HG03558 (cell line): ENCODE measurements at regions not wholly inside any gene's neighbourhood (a gene's known extent, or its start where the extent isn't known, plus 50 kb on each side); places are given as distances from the start of the nearest gene placed in this dataset.
"Not testable (repeated sequence)": the region's sequence is repeated elsewhere in the genome, so short reads cannot be mapped to it uniquely, and the experiment has no call there.

ENCODE experiments used
- ATAC-seq: cut with Tn5 transposase; IDR thresholded peaks from one replicate; pipeline ENCODE4 v1.9.1; 2021; ENCODE audit warnings: moderate number of reproducible peaks; ENCODE audit not compliant: unreplicated experiment; ENCODE audit errors: extremely low read depth

DNA sequence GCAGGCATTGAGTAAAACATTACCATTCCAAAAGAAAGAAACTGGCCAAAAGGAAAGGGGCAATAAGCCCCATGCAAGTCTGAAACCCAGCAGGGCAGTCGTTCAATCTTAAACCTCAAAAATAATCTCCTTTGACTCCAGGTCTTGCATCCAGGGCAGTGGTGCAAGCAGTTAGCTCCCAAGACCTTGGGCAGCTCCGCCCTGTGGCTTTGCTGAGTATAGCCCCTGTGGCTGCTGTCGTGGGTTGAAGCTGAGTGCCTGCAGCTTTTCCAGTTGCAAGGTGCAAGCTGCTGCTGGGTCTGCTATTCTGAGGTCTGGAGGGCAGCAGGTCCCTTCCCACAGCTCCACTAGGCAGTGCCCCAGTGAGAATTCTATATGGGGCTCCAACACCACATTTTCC, 580.1 kb upstream of the AUTS2 start:
- ATAC-seq = no peak

DNA sequence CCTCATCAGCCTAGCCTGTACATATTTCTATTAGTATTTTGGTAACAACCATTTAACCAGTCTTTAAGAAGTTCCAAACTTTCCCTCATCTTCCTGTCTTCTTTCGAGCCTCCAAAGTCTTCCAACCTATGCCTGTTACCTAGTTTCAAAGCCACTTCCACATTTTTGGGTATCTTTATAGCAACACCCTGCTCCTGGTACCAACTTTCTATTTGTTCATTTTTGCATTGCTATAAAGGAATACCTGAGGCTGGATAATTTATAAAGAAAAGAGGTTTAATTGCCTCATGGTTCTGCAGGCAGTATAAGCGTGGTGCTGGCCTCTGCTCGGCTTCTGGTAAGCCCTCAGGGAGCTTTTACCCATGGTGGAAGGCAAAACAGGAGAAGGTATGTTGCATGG, 578.8 kb upstream of the AUTS2 start:
- ATAC-seq = no peak

DNA sequence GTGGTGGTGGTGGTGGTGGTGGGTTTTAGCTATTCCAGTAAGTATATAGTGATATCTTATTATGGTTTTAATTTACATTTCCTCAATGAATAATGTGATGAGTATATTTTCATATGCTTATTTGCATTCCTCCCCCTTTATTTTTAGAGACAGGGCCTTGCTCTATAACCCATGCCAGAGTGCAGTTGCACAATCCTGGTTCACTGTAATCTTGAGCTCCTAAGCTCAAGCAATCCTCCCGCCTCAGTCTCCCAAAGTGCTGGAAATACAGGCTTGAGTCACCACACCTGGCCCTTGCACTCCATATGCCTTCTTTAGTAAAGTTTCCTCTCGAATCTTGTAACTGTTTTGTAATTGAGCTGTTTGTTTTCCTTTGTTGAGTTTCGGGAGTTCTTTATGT, 577.7 kb upstream of the AUTS2 start:
- ATAC-seq = no peak

DNA sequence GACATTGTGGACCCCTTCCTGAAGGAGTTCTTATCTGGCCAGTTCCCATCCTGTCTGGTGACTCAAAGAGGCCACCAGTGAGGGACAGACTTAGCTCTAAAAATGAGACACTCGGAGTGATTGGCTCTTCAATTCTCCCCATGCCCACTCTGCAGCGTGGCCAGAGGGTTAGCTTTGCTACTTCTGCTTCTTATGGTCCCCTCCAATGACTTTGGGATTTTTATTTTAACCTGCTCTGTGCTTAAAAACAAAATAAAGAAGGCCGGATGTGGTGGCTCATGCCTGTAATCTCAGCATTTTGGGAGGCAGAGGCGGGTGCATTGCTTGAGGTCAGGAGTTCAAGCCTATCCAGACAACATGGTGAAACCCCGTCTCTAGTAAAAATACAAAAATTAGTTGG, 573.0 kb upstream of the AUTS2 start:
- no peak for ATAC-seq

DNA sequence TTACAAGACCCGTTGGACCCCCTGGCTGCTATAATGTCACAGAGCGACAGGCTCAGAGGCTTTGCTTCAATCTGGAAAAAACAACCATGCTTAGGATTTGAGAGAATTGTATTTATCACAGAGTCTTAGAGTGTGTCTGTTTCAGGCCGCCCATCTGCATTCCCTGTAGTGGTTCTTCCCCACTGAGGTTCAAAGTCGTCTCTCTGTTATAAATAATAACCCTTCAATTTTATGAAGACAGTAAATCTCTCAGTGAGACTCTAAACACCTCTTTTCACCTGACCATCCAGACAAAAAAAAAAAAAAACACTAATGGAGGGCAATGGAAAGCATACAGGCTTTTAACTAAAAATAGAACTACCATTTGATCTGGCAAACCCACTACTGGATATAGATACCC, 565.4 kb upstream of the AUTS2 start:
- no peak for ATAC-seq

DNA sequence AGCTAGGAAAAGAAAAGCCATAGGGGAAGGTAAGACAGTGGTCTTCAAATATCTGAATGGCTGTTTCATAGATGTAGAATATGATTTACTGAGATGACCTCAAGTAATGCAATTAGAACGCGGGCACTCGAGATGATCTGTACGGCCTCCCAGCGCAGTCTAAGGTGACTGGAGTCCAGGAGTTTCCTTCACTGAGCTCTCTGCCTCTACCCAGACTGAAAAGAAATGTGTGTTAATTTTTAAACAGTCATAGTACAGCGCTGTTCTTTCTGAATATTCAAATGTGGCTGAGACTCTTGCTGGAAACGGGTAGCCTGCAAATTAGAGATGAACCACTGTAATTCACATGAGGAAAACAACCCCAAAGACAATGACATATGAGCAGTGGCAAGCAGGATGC, 562.4 kb upstream of the AUTS2 start:
- no peak for ATAC-seq

DNA sequence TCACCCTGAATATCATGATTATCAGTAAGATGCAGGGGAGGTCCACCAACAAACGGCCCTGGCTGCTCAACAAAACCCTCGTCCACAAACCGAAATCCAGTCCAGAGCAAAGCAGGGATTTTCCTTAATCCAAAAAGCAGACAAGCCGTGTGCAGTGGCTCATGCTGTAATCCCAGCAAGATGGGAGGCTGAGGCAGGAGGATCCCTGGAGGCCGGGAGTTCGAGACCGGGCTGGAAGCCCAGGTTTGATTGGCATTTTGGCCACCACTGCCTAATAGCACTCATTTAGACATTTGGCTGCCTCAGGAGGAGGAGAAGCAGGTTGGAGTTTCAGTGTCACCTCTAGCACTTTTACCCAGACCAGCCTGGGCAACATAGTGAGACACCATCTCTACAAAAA, 562.0 kb upstream of the AUTS2 start:
- no peak for ATAC-seq

DNA sequence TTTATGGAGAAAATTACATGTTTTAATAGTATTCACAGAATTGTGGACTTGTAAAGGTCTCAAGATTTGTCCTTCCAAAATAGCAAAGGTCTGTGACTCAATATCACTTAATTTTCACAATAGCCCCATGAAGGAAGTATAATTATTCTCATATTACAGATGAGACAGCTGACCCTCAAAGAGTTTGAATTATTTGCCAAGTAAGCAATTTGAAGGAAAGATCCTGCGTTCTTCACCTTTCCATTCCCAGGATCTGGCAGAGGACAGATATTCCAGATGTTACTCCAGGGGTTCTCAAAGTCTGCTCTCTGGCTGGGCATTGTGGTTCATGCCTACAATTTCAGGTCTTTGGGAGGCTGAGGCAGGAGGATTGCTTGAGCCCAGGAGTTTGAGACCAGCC, 559.4 kb upstream of the AUTS2 start:
- ATAC-seq = no peak

DNA sequence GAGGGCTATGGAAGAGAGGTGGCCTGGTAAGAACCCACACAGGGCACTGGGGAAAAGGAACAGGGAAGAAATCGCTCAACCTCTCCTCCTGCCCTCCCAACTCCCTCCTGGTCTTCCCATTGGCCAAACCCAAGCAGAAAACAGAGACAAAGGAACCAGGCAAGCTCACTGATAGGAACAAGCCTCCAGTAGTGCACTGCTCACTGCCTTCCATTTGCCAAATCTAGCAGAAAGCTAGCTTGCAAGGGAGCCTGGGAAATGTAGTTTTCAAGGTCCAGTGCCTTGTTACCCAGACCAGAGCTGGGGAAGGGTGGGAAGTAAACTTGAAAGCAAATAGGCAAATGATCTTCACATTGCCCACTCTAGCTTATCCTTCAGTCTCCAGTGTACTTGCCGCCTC, 556.1 kb upstream of the AUTS2 start:
- ATAC-seq = no peak

DNA sequence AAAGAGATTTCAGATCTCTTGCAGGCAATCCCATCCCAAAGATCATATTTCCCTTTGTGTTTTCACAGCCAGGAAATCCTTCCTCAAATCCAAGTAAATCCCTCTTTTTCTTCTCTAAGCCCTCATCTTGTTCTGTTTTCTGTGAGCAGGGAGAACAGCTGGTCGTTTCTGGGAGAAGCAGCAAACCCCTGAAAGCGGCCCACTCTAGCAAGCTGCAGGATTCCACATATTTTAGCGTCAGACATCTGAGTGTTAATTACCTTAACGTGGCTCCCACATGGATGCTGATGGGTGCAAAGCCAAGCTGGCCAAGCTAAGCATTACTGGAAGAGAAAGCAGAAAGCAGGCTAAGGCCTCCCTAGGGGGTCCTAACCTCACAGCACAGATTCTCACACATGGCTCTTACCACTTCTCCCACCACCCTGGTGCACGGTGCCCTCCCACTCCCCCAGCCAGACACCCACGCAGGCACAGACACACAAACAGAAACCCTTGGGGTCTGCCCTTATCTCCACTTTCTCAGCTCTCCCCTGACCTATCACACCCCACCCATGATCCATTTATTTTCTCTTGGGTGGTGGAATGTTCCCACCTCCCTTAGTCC, 551.0 kb upstream of the AUTS2 start:
- ATAC-seq = no peak

DNA sequence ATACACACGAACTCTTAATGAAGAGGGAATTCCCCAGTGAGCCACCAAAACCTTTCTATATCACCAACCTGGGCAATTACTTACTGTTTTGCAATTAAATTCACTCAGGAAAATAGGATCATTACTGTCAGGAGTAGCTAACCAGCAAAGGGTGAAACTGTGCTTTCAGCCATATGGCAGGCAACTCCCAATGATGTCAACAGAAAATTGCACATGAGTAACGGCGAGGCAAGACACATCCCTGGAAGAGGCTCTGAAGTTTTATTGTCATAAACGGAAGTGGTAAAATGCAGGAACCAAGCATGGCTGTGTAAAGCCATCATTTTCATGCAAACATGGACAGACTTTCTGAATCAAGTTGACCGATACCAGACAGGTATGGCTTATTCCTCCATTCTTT, 548.9 kb upstream of the AUTS2 start:
- no peak for ATAC-seq

DNA sequence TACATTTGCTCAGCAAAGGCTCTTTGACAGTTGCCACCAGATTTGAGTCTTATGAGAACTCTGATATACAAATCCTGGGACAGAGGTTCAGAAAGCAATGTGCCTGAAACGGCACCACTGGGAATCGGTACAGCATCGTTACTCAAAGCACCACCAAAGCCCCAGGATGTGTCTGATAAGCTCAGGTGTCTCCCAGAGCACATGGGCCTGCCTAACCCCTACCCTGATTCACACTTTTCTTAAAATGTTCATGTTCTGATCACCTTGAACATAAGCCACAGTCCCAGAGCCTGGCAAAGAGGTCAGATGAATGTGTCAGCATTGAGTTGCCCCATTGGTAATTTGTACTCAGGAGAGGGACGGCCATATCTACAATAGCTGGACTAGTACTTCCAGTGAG, 545.8 kb upstream of the AUTS2 start:
- no peak for ATAC-seq

DNA sequence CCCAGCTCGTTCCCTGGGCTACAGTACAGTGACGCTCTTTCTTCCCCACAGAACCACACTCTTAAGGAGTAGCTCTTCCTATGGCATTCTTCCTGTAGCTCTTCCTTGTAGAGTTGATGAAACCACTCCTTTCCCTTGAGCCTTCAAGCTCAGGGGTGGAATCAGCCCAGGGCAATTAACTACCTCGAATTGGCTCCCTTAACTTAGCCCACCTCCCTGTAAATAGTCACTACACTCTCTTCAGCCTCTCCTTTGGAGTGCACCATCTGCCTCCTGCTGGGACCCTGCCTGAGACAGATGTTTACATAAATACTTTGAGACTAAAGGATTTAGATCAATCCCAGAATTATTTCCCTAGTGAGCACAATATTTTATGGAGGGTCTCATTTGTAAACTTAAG, 537.8 kb upstream of the AUTS2 start:
- ATAC-seq = no peak

DNA sequence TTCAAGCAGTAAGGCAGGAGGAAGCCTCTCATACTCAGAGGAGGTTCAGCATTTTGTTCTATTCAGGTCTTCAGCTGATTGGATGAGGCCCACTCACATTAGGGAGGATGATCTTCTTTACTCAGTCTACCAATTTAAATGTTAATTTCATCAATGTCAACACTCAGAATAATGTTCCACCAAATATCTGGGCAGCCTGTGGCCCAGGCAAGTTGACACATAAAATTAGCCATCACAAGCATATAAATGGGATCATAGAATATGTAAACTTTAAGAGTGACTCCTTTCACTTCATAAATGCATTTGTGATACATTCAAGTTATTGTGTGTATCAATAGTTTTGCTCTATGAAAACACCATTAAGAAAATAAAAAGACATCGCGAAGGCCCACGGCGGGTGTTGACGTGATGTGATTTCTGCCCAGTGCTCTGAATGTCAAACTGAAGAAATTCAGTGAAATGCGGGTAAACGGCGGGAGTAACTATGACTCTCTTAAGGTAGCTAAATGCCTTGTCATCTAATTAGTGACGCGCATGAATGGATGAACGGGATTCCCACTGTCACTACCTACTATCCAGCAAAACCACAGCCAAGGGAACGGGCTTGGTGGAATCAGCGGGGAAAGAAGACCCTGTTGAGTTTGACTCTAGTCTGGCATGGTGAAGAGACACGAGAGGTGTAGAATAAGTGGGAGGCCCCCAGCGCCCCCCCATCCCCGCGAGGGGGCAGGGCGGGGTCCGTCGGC, 536.1 kb upstream of the AUTS2 start:
- no peak for ATAC-seq

DNA sequence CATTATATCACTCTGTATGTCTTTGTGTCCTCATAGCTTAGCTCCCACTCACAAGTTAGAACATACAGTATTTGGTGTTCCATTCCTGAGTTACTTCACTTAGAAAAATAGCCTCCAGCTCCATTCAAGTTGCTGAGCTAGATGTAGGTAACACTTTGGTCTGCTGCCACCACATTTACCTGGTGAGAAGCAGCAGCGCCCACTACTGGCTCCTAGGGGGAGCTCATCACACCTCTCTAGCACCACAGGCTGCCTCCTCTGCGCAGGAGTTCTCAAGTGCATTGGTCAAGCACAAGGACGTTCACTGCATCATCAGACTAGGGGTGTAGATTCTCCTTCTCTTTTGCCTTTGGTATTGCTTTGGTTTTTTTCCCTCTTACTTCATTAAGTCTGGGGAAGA, 530.9 kb upstream of the AUTS2 start:
- no peak for ATAC-seq

DNA sequence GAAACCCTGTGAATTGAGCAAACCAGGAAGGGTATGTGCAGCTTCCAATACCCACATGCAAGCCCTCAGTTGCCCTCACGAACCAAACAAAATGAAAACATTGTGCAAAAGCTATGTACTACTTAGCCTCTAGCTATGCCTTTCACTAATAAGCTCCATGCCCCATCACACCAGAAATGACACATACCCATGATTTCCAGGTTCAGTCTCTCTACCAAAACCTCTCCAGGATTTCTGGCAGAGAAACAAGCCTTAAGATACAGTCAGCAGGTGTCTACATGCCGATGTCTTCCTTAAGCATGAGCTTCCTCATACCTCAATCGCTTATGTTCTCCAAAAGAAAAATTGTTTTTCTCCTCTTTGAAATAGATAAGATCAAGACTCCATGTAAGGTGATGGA, 527.8 kb upstream of the AUTS2 start:
- no peak for ATAC-seq

DNA sequence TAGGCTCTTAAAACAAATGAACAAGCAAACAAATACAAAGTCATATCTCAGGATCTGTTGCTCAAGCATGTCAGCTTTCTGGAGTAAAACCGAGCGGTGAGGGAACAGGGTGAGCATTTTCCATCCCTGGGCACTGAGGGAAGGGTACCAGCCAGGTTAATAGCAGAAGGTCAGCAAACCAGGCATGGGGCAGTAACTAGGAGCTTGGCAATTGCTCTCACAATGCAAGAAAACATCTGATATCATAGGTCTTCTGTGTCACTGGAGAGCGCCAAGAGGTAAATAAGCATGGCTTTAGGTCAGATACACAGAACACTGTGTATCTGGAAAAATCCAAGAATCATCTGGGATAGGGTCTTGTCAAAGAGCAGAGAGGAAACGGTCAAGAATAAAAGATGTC, 521.7 kb upstream of the AUTS2 start:
- ATAC-seq = no peak

DNA sequence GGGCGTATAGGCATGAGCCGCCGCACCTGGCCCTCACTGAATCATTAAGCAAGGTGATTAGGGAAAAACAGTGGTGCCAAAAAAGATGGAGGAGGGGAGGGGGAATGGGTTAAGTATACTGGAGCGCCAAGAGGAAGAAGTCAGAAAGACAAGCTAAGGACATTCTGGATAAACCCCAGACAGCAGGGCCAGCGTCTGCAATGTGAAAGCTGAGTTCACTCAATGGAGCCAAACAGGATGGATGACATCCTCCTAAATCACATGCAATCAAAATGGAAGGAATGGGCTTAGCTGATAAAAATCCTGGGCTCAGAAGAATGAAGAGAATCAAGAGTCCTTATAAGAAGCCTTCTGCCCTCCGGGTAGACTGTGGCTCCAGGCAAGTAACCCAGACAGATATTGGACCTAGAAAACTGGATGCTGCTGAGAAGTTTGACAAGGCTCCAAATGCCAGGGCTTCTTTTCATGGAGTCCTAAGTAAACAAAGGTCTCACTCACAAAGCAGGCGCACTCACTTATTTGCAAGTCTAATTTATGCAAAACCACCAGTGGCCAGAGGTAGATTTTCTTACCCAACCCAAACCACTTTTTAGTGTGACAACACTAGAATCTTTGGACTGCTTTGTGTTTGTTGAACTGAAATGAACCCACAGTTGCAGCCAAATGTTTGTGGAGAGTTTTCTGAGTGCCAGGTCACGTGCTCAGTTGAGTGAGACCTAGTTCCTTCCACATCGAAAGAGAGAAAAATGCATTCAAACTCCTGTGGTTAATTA, 519.1 kb upstream of the AUTS2 start:
- ATAC-seq = no peak

DNA sequence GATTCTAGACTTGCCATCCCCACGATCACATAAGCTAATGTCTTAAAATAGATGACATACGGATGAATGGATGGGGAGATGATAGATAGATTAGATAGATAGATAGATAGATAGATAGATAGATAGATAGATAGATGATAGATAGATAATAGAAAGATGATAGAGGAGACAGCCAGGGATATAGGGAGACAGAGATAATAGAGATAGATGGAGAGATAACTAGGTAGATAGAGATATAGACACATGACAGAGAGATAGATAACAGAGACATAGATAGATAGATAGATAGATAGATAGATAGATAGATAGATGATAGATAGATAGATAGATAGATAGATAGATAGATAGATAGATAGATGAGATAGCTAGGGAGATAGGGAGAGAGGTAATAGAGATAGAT, 511.0 kb upstream of the AUTS2 start:
- ATAC-seq = not testable (repeated sequence)

DNA sequence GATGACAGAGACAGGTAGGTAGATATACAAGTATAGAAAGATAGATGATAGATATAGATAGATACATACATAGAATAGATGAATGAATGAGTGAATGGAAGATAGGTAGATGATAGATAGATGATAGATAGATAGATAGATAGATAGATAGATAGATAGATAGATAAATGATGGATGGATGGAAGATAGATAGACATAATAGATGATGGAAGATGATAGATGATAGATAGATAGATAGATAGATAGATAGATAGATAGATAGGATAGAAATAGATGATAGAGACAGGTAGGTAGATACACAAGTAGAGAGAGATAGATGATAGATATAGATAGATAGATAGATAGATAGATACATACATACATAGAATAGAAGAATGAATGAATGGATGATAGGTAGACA, 510.1 kb upstream of the AUTS2 start:
- no peak for ATAC-seq

DNA sequence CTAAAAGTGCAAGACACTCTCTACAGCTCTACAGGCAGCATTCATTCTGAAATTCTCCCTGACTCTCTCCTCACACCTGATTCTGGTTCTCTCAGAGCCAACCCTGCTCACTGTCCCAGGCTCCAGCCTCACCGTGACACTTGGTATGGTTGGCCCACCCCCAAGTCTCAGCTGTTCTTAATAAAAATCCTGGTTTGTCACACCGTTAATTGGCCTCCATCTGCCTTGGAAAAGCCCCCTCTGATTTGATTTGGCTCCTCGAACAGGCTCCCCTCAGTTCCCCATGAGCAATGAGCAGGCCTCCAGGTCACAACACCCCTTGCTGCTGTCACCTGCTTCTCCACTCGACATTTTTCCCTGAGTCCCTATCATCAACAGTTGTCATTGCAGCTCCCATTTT, 507.3 kb upstream of the AUTS2 start:
- ATAC-seq = no peak

DNA sequence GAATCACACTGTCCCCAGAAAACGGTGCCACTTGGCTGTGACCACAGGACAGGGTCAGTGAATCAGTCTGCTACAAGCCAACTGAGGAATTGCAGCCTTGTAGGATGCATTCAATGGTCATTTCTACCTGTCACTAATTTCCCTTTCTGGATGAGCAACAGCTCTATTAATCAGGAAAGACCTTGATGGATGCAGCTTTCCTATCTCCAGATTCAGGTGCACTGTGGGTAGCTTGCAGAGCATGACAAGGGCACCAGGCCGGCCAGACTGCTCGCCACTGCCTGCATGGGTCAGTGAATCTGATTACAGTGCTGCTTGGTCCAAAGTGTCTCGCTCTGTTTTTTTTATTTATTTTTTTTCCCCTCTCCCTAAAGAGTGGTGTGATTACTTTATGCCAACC, 506.8 kb upstream of the AUTS2 start:
- ATAC-seq = no peak
